ENCODE measurements at regions not wholly inside any gene's neighbourhood (a gene's known extent, or its start where the extent isn't known, plus 50 kb on each side); places are given as distances from the start of the nearest gene placed in this dataset.
"Not testable (repeated sequence)": the region's sequence is repeated elsewhere in the genome, so short reads cannot be mapped to it uniquely, and the experiment has no call there.

DNA sequence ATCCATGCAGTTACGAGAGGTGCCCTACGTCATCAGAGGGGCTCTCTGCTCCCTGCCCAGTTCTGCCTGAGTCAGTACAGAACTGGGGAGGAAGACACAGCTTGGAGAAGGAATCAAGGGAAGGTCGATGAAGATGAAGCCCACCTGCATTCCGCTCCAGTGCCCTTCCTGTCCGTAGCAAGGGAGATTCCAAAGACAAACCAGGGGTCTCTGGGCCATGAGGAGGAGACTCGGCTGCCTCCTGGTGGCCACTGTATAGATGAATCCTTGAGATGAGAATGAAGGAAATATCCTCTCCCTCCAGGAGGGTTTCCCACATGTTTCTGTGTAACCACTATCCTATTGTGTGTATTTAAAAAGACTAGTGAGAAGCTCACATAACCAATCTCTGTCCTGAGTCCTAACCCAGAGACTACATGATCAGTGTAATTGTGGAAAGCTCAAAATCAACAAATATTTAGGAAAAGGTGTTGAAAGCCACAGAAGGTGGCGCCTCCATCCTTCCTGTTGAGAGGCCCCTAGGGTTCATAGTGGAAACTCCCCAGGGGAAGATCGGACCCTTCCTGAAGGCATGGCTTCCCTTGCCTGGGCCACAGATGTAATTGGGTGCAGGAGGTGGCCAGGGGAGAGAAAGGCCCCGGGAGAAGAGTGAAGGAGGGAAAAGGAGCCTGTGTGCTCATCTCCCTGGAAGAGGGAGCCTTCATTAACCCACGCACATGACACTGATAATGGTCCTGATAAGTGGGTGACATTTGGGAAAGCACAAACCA lies 67.0 kb upstream of the LYZL2 start:
- H3K4me1 ChIP-seq; DNase-seq (ENCODE audit: low spot score in 2 of 2); in situ Hi-C loops (cut with MboI; ENCODE audit: low sequenced_read_pairs): not testable (repeated sequence)

DNA sequence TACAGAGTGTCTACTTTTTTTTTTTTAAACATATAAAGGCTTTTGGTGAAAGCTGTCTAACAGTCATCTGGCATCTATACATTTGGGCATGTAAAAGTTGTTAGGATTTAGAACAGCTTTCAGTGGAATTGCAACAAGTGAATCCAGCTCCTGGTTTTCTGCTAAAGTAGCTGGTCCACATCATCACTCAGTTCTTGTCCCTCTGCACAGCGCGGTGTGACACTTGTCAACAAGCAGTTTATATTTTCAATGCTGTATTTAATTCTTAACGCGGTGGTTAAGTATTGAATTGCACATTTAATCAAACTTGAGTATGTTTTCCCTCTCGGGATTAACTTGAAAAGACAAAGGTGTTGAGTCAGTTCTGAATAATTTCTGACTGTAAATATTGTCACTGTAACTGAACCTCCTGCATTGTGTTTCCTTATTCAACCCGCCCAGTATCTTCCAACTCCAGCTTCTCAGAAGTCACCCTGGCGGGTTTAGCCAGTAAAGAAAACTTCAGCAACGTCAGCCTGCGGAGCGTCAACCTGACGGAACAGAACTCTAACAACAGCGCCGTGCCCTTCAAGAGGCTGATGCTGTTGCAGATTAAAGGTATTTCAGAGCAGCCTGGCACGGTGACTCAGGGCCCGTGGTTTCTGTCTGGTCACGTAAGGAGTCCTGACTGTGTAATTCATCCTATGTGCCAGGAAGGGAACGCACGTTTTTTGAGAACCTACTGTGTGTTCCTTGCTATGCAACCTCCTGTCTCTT lies 66.1 kb upstream of the LYZL2 start:
- H3K27me3 ChIP-seq (ENCODE audit: low read depth); H3K9me3 ChIP-seq; DNase-seq (ENCODE audit: low spot score in 2 of 2); in situ Hi-C loops (cut with MboI; ENCODE audit: low sequenced_read_pairs); H3K4me3 ChIP-seq; H3K4me1 ChIP-seq; H3K36me3 ChIP-seq (replicated peaks): not testable (repeated sequence)

More for the DNA sequence above, 67.0 kb upstream of the LYZL2 start:
- H3K9me3 ChIP-seq; H3K27me3 ChIP-seq (ENCODE audit: low read depth); H3K4me3 ChIP-seq; H3K36me3 ChIP-seq (replicated peaks): not testable (repeated sequence)

DNA sequence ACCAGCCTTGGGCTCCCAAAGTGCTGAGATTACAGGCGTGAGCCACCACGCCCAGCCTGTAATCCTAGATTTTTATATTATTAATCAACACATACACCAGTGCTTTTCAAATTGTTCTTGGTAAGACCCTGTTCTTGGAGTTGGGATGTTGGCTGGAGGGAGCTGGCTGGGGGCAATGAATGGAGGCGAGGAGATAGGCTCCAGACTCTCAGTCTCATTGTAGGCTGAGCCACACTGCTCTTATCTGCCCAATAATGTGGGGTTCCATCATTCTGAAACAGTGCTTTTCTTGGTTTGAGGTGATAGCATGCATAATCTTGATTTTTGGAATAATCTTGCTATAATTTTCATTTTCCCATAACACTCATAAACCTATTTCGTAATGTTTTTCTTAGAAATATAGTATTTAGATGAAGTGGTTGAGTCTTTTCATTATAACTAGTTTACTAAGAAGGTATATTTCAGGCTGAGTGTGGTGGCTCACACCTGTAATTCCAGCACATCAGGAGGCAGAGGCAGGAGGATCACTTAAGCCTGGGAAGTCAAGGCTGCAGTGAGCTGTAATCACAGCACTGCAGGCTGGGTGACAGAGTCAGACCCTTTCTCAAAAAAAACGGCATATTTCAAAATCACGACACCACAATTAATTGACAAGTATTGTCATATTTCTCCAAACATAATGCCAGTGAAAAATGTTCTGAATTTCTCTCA lies 65.1 kb upstream of the LYZL2 start:
- Histone ChIP-seq H3K27me3 (ENCODE audit: low read depth) (no peaks in the 10 kb centered on the region), H3K4me1 (no peaks in the 10 kb centered on the region), H3K9me3 (no peaks in the 10 kb centered on the region), H3K4me3 (no peak overlapping the region), H3K36me3 (replicated peaks) (no peaks in the 10 kb centered on the region)
- DNase-seq (ENCODE audit: low spot score in 2 of 2): no peak
- in situ Hi-C loops (cut with MboI; ENCODE audit: low sequenced_read_pairs): no loop called here

DNA sequence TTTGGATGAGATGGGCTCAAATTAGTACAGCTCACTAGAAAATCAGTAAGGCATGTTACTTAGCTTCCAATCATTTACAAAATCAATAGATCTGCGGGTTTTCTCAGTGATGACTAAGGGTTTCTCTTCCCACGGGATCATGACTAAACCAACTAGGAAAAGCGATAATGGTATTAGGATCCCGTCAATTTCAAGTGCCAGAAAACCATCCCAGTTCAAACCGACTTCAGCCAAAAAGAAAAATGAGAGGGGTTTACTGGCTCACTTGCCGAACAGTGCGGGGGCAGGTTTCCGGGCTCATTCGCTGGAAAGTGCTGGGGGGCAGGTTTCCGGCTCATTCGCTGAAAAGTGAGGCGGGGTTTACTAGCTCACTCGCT lies 62.1 kb upstream of the LYZL2 start:
- in situ Hi-C loops (cut with MboI; ENCODE audit: low sequenced_read_pairs): no loop called here
- no peak for DNase-seq (ENCODE audit: low spot score in 2 of 2)
- H3K9me3 ChIP-seq: no peaks in the 10 kb centered on the region

DNA sequence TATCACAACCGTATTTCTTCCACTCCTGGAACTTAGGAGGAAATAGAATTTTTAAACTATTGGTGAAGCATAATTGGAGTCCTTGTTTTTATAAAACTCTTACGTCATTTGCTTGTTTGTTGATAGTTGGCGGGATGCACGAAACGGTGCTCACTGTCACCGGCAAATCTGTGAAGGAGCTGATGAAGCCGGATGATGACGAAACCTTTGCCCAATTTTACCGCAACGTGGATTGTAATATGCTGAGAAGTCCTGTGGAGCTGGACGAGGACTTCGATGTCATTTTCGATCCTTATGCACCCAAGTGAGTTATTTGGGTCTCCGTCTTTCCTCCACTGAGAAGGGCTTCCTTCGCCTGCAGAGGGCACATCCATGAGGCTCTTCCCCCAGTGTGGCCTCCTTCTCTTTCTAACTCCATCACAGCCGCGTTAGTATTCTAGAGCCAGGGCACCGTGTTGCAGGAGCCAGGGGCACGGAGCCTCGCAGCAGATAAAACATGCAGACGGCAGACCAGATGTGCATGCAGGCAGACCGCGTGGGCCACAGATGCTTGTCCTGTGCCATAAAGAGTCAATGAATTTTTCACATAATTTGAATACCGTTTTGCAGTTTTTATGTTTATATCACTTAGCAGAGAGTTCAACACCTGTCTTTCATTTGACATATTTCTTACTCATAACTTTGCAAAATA lies 61.5 kb upstream of the LYZL2 start:
- H3K4me1 ChIP-seq; H3K4me3 ChIP-seq; H3K27me3 ChIP-seq (ENCODE audit: low read depth); in situ Hi-C loops (cut with MboI; ENCODE audit: low sequenced_read_pairs); H3K36me3 ChIP-seq (replicated peaks); DNase-seq (ENCODE audit: low spot score in 2 of 2); H3K9me3 ChIP-seq: not testable (repeated sequence)

More for the DNA sequence above, 62.1 kb upstream of the LYZL2 start:
- Histone ChIP-seq H3K4me3 (no peak overlapping the region), H3K4me1 (no peaks in the 10 kb centered on the region; the same call in 1 of the 2 replicates), H3K27me3 (ENCODE audit: low read depth) (no peaks in the 10 kb centered on the region), H3K36me3 (replicated peaks) (no peaks in the 10 kb centered on the region)

DNA sequence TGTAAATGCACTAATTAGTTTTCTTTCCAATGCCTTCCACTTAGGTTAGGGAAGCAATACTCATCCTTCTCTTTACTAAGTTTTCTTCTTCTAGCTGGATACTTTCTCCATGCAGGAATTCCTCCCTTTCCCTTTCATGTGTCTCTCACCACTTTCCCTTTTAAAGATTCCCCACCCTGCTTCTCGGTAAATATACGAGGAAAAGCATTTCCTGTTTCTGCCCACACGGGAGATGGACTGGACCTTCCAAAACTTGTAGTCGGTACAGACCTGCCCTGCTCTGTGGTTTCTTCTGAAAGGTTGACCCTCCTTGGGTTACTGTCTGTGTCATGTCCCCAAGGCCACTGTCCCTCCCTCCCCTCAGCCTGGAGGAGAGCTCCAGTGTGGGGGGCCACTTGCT lies 58.9 kb upstream of the LYZL2 start:
- Histone ChIP-seq H3K4me3 (no peak overlapping the region), H3K36me3 (replicated peaks) (no peaks in the 10 kb centered on the region), H3K4me1 (no peaks in the 10 kb centered on the region; the same call in 1 of the 2 replicates), H3K27me3 (ENCODE audit: low read depth) (0 out of 2 replicates have a peak, but pooled peaks cover 4% of the 10 kb centered on the region), H3K9me3 (no peaks in the 10 kb centered on the region)
- DNase-seq (ENCODE audit: low spot score in 2 of 2): no peak
- in situ Hi-C loops (cut with MboI; ENCODE audit: low sequenced_read_pairs): loop anchor here (5.0 kb wide), 1 partner anchor 1191 kb away; no protein-coding TSS in a partner anchor

DNA sequence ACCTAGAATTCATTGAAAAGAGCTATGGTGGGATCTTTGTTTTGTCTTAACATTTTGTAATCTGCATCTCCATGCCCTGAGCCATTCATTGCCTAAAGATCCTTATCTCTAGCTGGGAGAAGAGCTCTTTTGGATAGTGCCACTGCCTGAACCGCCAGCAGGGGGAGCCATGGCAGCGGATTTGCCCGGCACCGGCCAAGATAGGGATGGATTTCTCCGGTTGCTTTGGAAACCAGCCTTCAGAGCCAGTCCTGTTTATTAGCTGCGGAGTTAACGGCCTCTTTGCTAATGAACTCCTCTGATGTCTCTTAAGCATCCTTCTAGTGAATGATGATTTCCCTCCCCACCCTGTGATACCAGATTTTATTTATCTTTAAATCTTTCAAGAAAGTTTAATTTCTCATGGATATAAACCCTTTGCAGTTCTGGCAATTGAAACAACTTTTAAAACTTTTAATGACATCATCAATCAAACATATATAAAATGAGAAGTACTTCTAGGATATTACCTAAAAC lies 58.2 kb upstream of the LYZL2 start:
- H3K27me3 ChIP-seq (ENCODE audit: low read depth): 0 out of 2 replicates have a peak, but pooled peaks cover 4% of the 10 kb centered on the region
- peak; percentile 74 to 89 for DNase-seq (ENCODE audit: low spot score in 2 of 2)
- no peaks in the 10 kb centered on the region; the same call in 1 of the 2 replicates for H3K4me1 ChIP-seq
- in situ Hi-C loops (cut with MboI; ENCODE audit: low sequenced_read_pairs): loop anchor here (5.0 kb wide), 1 partner anchor 1190 kb away; no protein-coding TSS in a partner anchor
- H3K36me3 ChIP-seq (replicated peaks): no peaks in the 10 kb centered on the region
- H3K9me3 ChIP-seq: no peaks in the 10 kb centered on the region
- no peak overlapping the region for H3K4me3 ChIP-seq

DNA sequence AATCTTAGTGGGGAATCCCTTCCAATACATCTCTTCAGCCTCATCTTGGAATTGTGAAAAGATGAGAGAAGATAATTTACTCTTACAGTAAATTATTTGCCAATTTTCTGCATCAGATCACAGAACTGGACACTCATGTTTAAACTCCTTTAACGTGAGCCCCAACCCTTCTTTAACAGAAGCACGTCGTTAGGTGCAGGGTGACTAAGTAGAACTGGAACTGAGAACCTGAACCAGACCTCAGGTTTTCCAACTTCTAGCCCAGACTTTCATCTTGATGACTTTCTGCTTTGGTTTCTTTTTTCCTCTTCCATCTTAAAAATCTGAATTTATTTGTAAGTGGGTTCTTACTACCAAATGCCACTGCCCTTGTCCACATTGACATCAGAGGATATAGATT lies 57.2 kb upstream of the LYZL2 start:
- H3K27me3 ChIP-seq (ENCODE audit: low read depth): 0 out of 2 replicates have a peak, but pooled peaks cover 4% of the 10 kb centered on the region
- no peaks in the 10 kb centered on the region for H3K36me3 ChIP-seq (replicated peaks)
- H3K4me1 ChIP-seq: no peaks in the 10 kb centered on the region; the same call in 1 of the 2 replicates
- in situ Hi-C loops (cut with MboI; ENCODE audit: low sequenced_read_pairs): loop anchor here (5.0 kb wide), 1 partner anchor 1189 kb away; no protein-coding TSS in a partner anchor
- H3K4me3 ChIP-seq: no peak overlapping the region
- DNase-seq (ENCODE audit: low spot score in 2 of 2): no peak
- H3K9me3 ChIP-seq: no peaks in the 10 kb centered on the region

DNA sequence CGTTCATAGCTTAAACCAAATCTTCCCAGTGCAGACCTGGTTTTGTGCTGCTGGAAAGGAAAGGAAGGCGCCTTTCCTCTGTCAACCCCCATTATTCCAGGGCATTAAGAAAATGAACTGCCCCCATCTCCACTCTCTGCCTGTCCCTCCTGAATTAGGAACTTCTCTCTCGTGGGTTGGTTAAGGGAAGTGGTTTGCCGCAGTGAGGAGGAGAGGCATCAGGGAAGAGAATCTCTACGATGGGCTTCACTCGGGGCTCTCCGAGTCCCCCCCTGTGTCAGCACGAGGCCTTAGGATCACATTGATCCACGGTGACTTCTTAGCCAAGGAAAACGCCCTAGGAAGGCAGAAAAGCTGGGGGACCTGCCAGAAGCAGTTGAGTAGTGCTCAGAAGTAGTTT lies 53.9 kb upstream of the LYZL2 start:
- Histone ChIP-seq H3K4me1 (no peaks in the 10 kb centered on the region; the same call in 1 of the 2 replicates), H3K9me3 (no peaks in the 10 kb centered on the region), H3K4me3 (no peak overlapping the region), H3K27me3 (ENCODE audit: low read depth) (0 out of 2 replicates have a peak, but pooled peaks cover 4% of the 10 kb centered on the region), H3K36me3 (replicated peaks) (no peaks in the 10 kb centered on the region)
- in situ Hi-C loops (cut with MboI; ENCODE audit: low sequenced_read_pairs): no loop called here
- no peak for DNase-seq (ENCODE audit: low spot score in 2 of 2)

DNA sequence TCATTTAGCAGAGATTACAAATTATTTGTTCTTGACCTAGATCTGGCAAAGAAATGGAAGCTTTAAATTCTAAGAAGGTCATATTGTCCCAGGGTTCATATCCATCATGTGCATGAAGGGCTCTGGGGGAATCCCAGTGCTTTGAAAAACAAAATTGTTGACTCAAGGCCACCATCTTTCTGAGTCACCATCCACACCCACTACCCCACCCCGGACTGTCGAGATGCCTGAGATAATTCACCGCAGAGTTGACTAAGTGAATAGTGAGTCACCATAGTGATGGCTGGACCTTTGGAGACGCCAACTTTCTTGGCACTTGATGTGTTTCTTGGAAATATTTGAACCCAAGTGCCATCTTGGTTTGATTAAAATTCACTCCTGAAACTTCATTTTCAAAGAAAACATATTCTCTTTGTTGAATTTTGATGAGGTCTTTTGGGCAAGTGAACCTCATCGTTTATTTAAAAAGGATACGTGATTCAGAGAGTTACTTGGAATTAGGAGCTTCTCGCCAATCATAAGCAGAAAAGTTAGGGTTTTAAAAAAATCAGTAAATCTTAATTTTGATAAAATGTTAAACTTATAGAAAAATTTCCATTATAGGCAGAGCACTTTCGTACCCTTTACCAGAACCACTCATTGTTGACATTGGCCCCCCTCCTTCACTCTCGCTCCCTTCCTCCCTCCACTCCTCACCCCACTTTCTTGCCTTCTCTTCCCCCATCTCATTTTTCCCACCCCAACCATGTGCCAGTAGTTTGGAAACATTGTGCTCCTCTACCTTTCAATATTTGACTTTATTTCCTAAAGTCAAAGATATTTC lies 53.0 kb upstream of the LYZL2 start:
- H3K27me3 ChIP-seq (ENCODE audit: low read depth); H3K9me3 ChIP-seq; H3K4me3 ChIP-seq; H3K36me3 ChIP-seq (replicated peaks); DNase-seq (ENCODE audit: low spot score in 2 of 2); in situ Hi-C loops (cut with MboI; ENCODE audit: low sequenced_read_pairs); H3K4me1 ChIP-seq: not testable (repeated sequence)

DNA sequence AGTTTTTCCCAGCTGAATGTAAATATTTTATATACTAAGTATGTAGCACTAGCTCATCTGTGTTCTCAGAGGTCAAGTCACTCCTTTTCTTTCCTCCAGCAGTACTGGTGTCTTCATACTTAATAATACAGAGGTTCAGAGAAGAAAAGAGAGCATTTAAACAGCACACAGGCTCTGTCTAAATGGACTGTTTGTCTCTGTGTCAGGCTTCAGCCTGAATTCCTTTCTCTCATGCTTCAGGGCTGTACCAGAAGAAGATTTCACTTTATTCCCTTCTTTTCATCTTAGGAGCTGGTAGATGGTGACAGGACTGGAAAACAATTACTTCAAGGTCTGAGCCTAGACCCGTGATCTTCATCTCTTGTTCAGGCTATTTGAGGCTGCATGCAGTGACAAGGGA lies 51.4 kb upstream of the LYZL2 start:
- H3K36me3 ChIP-seq (replicated peaks): no peaks in the 10 kb centered on the region

More for the DNA sequence above, 51.4 kb upstream of the LYZL2 start:
- Histone ChIP-seq H3K4me3 (no peak overlapping the region), H3K4me1 (no peaks in the 10 kb centered on the region; the same call in 1 of the 2 replicates), H3K9me3 (no peaks in the 10 kb centered on the region), H3K27me3 (ENCODE audit: low read depth) (0 out of 2 replicates have a peak, but pooled peaks cover 4% of the 10 kb centered on the region)
- DNase-seq (ENCODE audit: low spot score in 2 of 2): no peak
- in situ Hi-C loops (cut with MboI; ENCODE audit: low sequenced_read_pairs): no loop called here
